ENCODE measurements at regions not wholly inside any gene's neighbourhood (a gene's known extent, or its start where the extent isn't known, plus 50 kb on each side); places are given as distances from the start of the nearest gene placed in this dataset.
"Not testable (repeated sequence)": the region's sequence is repeated elsewhere in the genome, so short reads cannot be mapped to it uniquely, and the experiment has no call there.

- DNase-seq: no peak
Measured at GRCh38 chr18:70985948-70986347, 697.1 kb downstream of the SOCS6 start.

GRCh38 chr18:70982292-70982691 is 693.4 kb downstream of the SOCS6 start:
- DNase-seq: no peak

GRCh38 chr18:70981400-70982140 is 692.7 kb downstream of the SOCS6 start:
- no peak for DNase-seq

- no peak for DNase-seq
Measured at GRCh38 chr18:70973626-70974025, 684.8 kb downstream of the SOCS6 start.

- no peak for DNase-seq
Measured at GRCh38 chr18:70966419-70966818, 677.6 kb downstream of the SOCS6 start.

GRCh38 chr18:70961939-70962338 is 673.1 kb downstream of the SOCS6 start:
- no peak for DNase-seq

GRCh38 chr18:70956554-70956953 is 667.7 kb downstream of the SOCS6 start:
- no peak for DNase-seq

- no peak for DNase-seq
Measured at GRCh38 chr18:70936160-70936559, 647.3 kb downstream of the SOCS6 start.

GRCh38 chr18:70931942-70932814 is 643.3 kb downstream of the SOCS6 start:
- DNase-seq: peak; percentile 38

GRCh38 chr18:70920840-70921374 is 632.1 kb downstream of the SOCS6 start:
- no peak for DNase-seq

GRCh38 chr18:70907673-70908072 is 618.8 kb downstream of the SOCS6 start:
- DNase-seq: no peak

- DNase-seq: no peak
Measured at GRCh38 chr18:70892381-70892780, 603.5 kb downstream of the SOCS6 start.

- DNase-seq: no peak
Measured at GRCh38 chr18:70870292-70870691, 581.4 kb downstream of the SOCS6 start.

GRCh38 chr18:70848329-70848728 is 559.5 kb downstream of the SOCS6 start:
- no peak for DNase-seq

GRCh38 chr18:70840649-70841048 is 551.8 kb downstream of the SOCS6 start:
- DNase-seq: no peak

- no peak for DNase-seq
Measured at GRCh38 chr18:70827632-70828031, 538.8 kb downstream of the SOCS6 start.

- DNase-seq: no peak
Measured at GRCh38 chr18:70826571-70826970, 537.7 kb downstream of the SOCS6 start.

GRCh38 chr18:70822691-70823090 is 533.8 kb downstream of the SOCS6 start:
- no peak for DNase-seq

- DNase-seq: no peak
Measured at GRCh38 chr18:70822117-70822516, 533.3 kb downstream of the SOCS6 start.

GRCh38 chr18:70808481-70809056 is 519.7 kb downstream of the SOCS6 start:
- no peak for DNase-seq

GRCh38 chr18:70781860-70782453 is 493.1 kb downstream of the SOCS6 start:
- peak; percentile 22 for DNase-seq

- DNase-seq: not testable (repeated sequence)
Measured at GRCh38 chr18:70766254-70766653, 477.4 kb downstream of the SOCS6 start.

Measured in left kidney (tissue), 1 donor.